ENCODE measurements at regions not wholly inside any gene's neighbourhood (a gene's known extent, or its start where the extent isn't known, plus 50 kb on each side); places are given as distances from the start of the nearest gene placed in this dataset.

- TF ChIP-seq CTCF (IDR thresholded peaks at IDR 0.05; ENCODE audit: insufficient read depth, low read length), result no peak
- TF ChIP-seq POLR2AphosphoS5 (IDR thresholded peaks at IDR 0.05; ENCODE audit: low read depth), result no peak
These were observed 164.9 kb downstream of the IRF8 start for GRCh38 chr16:86063760-86064405.

Data from HL-60 (cell line).